ENCODE measurements at regions not wholly inside any gene's neighbourhood (a gene's known extent, or its start where the extent isn't known, plus 50 kb on each side); places are given as distances from the start of the nearest gene placed in this dataset.

DNA sequence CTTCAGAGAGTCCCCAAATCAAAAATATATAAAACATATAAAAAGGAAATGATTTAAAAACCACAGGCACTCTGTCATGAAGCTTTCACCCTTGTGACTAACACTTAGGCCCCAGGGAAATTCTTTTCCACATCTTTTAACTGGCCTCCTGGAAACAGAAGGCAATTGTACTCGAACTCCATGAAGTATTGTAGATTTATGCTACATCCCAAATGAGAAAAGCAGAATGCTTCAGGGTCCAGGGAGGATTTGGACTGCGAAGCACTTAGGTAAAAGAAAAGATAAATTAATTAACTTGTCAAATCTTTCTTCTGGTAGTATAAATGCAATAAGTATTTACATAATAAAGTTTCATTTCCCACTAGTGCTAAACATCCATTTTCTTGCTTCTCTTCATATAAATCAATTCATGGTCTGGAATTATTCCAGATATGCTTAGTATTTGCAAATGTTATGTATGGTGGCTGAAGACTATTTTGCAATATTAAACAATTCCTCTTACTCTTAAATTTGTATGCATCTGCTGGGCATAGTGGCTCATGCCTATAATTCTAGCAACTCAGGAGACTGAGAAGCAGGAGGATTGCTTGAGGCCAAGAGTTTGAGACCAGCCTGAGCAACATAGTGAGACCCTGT lies 64.9 kb upstream of the ELL2 start:
- CTCF ChIA-PET = no interaction called here
- no peaks in the 10 kb centered on the region for H3K36me3 ChIP-seq (ENCODE audit: control insufficient read depth in 2 of 2, insufficient read depth in 1 of 2, low read length in 2 of 2)
- no peak overlapping the region for H3K4me3 ChIP-seq (ENCODE audit: low read depth, low read length)
- no peak overlapping the region for H3K27ac ChIP-seq (ENCODE audit: extremely low read depth, low read depth, low read length)
- no peaks in the 10 kb centered on the region; the same call in 1 of the 2 replicates for H3K4me1 ChIP-seq (ENCODE audit: control insufficient read depth, insufficient read depth, low read length)
- no peaks in the 10 kb centered on the region for H3K9me3 ChIP-seq (ENCODE audit: control insufficient read depth, insufficient read depth, low read depth, low read length)
- TF ChIP-seq TCF7L2 (IDR thresholded peaks at IDR 0.05; ENCODE audit: borderline replicate concordance, low read depth, low read length) (no peak), ZNF549 (tag by site-specific recombination; IDR thresholded peaks at IDR 0.05) (no peak), ZNF768 (tag by site-specific recombination; IDR thresholded peaks at IDR 0.05) (no peak), ZNF214 (tag by site-specific recombination; IDR thresholded peaks at IDR 0.05; ENCODE audit: borderline replicate concordance) (no peak), KLF16 (tag by site-specific recombination; IDR thresholded peaks at IDR 0.05) (no peak), ZNF654 (tag by site-specific recombination; IDR thresholded peaks at IDR 0.05; ENCODE audit: low read depth) (no peak)
- POLR2A ChIA-PET = no interaction called here

DNA sequence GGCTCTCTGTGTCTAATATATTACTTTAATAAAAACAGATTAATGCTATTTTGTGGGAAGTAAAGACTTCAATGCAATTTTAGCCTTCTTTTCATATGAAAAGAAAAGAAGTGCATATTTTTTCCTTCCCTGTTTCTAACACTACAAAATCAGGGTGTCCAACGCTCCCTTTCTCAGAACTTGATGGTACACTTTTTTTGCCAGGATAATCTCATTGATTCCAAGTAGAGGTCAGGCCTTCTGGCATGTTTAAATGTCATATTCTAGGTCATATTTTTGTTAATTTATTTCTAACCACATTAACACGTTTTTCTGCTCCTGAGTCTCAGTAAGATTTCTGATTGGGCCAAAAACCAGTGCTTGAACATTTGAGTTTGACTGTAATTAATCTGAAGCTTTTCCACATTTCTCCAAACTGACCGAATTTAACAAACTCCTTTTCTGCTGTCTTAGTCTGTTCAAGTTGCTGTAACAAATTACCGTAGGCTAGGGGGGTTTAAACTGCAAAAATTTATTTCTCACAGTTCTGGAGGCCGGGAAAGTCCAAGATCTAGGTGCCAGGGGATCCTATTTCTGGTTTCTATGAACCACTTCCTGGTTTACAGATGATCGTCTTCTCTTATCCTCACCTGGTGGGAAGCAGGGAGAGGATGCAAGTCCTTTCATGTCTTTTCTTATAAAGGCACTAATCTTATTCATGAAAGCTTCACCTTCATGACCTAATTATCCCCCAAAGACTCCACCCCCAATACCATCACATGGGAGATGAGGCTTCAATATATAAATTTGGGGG lies 63.2 kb upstream of the ELL2 start:
- CTCF ChIA-PET = no interaction called here
- no peak overlapping the region for H3K4me3 ChIP-seq (ENCODE audit: low read depth, low read length)
- no peaks in the 10 kb centered on the region; the same call in 1 of the 2 replicates for H3K4me1 ChIP-seq (ENCODE audit: control insufficient read depth, insufficient read depth, low read length)
- H3K9me3 ChIP-seq (ENCODE audit: control insufficient read depth, insufficient read depth, low read depth, low read length) = no peaks in the 10 kb centered on the region
- no peaks in the 10 kb centered on the region for H3K36me3 ChIP-seq (ENCODE audit: control insufficient read depth in 2 of 2, insufficient read depth in 1 of 2, low read length in 2 of 2)
- H3K27ac ChIP-seq (ENCODE audit: extremely low read depth, low read depth, low read length) = no peak overlapping the region
- TF ChIP-seq FEZF1 (tag by site-specific recombination; IDR thresholded peaks at IDR 0.05) (no peak), TRIM28 (IDR thresholded peaks at IDR 0.05; ENCODE audit: borderline replicate concordance, low read length) (no peak), ZNF23 (tag by site-specific recombination; IDR thresholded peaks at IDR 0.05; ENCODE audit: borderline replicate concordance) (no peak), ZNF521 (tag by site-specific recombination; IDR thresholded peaks at IDR 0.05) (no peak), ZNF433 (tag by site-specific recombination; IDR thresholded peaks at IDR 0.05; ENCODE audit: low read depth) (no peak), BCL11A (tag by site-specific recombination; IDR thresholded peaks at IDR 0.05; ENCODE audit: low read depth) (no peak)
- TF ChIP-seq, protein P1, sequence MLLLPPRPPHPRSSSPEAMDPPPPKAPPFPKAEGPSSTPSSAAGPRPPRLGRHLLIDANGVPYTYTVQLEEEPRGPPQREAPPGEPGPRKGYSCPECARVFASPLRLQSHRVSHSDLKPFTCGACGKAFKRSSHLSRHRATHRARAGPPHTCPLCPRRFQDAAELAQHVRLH (tag by site-specific recombination; IDR thresholded peaks at IDR 0.05) = no peak
- TF ChIP-seq, protein P2, sequence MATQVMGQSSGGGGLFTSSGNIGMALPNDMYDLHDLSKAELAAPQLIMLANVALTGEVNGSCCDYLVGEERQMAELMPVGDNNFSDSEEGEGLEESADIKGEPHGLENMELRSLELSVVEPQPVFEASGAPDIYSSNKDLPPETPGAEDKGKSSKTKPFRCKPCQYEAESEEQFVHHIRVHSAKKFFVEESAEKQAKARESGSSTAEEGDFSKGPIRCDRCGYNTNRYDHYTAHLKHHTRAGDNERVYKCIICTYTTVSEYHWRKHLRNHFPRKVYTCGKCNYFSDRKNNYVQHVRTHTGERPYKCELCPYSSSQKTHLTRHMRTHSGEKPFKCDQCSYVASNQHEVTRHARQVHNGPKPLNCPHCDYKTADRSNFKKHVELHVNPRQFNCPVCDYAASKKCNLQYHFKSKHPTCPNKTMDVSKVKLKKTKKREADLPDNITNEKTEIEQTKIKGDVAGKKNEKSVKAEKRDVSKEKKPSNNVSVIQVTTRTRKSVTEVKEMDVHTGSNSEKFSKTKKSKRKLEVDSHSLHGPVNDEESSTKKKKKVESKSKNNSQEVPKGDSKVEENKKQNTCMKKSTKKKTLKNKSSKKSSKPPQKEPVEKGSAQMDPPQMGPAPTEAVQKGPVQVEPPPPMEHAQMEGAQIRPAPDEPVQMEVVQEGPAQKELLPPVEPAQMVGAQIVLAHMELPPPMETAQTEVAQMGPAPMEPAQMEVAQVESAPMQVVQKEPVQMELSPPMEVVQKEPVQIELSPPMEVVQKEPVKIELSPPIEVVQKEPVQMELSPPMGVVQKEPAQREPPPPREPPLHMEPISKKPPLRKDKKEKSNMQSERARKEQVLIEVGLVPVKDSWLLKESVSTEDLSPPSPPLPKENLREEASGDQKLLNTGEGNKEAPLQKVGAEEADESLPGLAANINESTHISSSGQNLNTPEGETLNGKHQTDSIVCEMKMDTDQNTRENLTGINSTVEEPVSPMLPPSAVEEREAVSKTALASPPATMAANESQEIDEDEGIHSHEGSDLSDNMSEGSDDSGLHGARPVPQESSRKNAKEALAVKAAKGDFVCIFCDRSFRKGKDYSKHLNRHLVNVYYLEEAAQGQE (tag by site-specific recombination; IDR thresholded peaks at IDR 0.05) = no peak
- POLR2A ChIA-PET = no interaction called here

DNA sequence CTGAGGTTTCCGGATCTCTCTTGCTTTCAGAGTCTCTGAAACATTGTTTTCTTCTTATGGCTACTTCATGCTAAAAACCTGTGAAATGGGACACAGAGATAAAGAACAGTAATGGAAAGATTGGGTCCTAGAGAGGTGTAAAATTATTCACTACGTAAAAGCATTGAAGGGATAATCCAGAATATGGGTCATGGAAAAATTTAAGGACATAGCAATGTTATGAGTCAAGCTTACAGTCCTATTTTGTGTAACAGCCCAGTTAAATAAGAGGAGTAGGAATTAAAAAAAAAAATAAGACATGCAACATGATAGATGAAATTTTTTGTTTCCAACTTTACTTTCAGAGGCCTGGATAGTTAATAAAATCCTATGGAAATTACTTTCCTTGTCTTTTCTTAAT lies 61.9 kb upstream of the ELL2 start:
- H3K4me1 ChIP-seq (ENCODE audit: control insufficient read depth, insufficient read depth, low read length) = no peaks in the 10 kb centered on the region; the same call in 1 of the 2 replicates
- ChIA-PET CTCF (no interaction called here), POLR2A (no interaction called here)
- TF ChIP-seq ZNF146 (tag by site-specific recombination; IDR thresholded peaks at IDR 0.05) = no peak
- no peak for TF ChIP-seq YY1 (tag by site-specific recombination; IDR thresholded peaks at IDR 0.05)
- no peak for TF ChIP-seq ZNF654 (tag by site-specific recombination; IDR thresholded peaks at IDR 0.05; ENCODE audit: low read depth)
- no peak for TF ChIP-seq GLIS1 (tag by site-specific recombination; IDR thresholded peaks at IDR 0.05)
- TF ChIP-seq, protein P3, sequence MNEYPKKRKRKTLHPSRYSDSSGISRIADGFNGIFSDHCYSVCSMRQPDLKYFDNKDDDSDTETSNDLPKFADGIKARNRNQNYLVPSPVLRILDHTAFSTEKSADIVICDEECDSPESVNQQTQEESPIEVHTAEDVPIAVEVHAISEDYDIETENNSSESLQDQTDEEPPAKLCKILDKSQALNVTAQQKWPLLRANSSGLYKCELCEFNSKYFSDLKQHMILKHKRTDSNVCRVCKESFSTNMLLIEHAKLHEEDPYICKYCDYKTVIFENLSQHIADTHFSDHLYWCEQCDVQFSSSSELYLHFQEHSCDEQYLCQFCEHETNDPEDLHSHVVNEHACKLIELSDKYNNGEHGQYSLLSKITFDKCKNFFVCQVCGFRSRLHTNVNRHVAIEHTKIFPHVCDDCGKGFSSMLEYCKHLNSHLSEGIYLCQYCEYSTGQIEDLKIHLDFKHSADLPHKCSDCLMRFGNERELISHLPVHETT (tag by site-specific recombination; IDR thresholded peaks at IDR 0.05) = no peak
- no peak for TF ChIP-seq ZBTB8A (tag by site-specific recombination; IDR thresholded peaks at IDR 0.05)
- TF ChIP-seq SCRT1 (tag by site-specific recombination; IDR thresholded peaks at IDR 0.05; ENCODE audit: borderline replicate concordance) = no peak
- no peak for TF ChIP-seq ZNF521 (tag by site-specific recombination; IDR thresholded peaks at IDR 0.05)
- no peak for TF ChIP-seq ZNF514 (tag by site-specific recombination; IDR thresholded peaks at IDR 0.05)
- no peak for TF ChIP-seq ZNF184 (tag by site-specific recombination; IDR thresholded peaks at IDR 0.05)
- TF ChIP-seq MEIS1 (CRISPR knock-in tag; IDR thresholded peaks at IDR 0.05; ENCODE audit: borderline replicate concordance) = no peak
- TF ChIP-seq ZNF366 (tag by site-specific recombination; conservative IDR thresholded peaks at IDR 0.05) = no peak
- TF ChIP-seq, protein P4, sequence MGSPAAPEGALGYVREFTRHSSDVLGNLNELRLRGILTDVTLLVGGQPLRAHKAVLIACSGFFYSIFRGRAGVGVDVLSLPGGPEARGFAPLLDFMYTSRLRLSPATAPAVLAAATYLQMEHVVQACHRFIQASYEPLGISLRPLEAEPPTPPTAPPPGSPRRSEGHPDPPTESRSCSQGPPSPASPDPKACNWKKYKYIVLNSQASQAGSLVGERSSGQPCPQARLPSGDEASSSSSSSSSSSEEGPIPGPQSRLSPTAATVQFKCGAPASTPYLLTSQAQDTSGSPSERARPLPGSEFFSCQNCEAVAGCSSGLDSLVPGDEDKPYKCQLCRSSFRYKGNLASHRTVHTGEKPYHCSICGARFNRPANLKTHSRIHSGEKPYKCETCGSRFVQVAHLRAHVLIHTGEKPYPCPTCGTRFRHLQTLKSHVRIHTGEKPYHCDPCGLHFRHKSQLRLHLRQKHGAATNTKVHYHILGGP (tag by site-specific recombination; IDR thresholded peaks at IDR 0.05) = no peak

More for the DNA sequence above, 61.9 kb upstream of the ELL2 start:
- H3K9me3 ChIP-seq (ENCODE audit: control insufficient read depth, insufficient read depth, low read depth, low read length) = no peaks in the 10 kb centered on the region
- H3K36me3 ChIP-seq (ENCODE audit: control insufficient read depth in 2 of 2, insufficient read depth in 1 of 2, low read length in 2 of 2) = no peaks in the 10 kb centered on the region
- no peak overlapping the region for H3K4me3 ChIP-seq (ENCODE audit: low read depth, low read length)
- no peak overlapping the region for H3K27ac ChIP-seq (ENCODE audit: extremely low read depth, low read depth, low read length)
